HG02884 (cell line): ENCODE measurements at regions not wholly inside any gene's neighbourhood (a gene's known extent, or its start where the extent isn't known, plus 50 kb on each side); places are given as distances from the start of the nearest gene placed in this dataset.
"Not testable (repeated sequence)": the region's sequence is repeated elsewhere in the genome, so short reads cannot be mapped to it uniquely, and the experiment has no call there.

Experiments
- ATAC-seq: cut with Tn5 transposase; IDR thresholded peaks from one replicate; pipeline ENCODE4 v1.9.1; 2021; ENCODE audit warnings: mild to moderate bottlenecking, moderate library complexity; ENCODE audit not compliant: unreplicated experiment

DNA sequence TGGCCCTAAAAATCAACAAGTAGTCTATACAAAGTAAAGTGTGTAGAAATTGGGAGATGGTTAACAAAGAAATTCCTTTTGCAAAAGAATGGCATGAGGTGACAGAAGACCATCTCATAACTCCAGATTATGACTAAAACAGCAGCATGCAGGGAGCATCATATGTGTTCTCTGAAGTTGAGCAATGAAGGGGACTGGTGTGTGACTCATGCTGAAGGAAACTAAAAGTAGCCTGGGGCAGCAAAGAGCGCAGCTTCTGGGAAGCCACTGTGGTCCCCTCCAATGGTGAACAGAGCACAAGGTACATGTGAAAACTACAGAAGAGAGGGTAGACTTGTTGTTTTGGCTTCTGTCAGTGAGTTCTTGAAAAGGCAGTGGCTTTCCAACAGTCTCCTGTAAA lies 133.4 kb downstream of the MACC1 start:
- no peak for ATAC-seq

DNA sequence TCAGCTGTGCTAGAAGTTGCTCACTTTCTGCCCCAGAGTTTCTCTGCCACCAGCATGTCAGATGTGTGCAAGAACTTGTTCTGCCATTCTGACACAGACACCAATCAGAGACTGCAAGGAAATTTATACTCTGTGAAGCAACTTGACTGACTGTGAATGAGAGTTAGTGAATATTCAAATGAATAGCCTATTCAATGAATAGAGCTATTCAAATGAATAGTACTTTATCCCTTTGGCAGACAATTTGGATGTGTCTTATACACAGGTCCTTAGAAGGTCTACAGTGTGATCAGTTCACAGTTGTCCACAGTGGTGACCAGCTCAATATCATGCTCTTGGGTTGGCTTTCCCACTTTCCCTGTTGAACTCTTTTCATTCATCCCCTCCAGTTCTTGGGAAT lies 138.1 kb downstream of the MACC1 start:
- no peak for ATAC-seq

DNA sequence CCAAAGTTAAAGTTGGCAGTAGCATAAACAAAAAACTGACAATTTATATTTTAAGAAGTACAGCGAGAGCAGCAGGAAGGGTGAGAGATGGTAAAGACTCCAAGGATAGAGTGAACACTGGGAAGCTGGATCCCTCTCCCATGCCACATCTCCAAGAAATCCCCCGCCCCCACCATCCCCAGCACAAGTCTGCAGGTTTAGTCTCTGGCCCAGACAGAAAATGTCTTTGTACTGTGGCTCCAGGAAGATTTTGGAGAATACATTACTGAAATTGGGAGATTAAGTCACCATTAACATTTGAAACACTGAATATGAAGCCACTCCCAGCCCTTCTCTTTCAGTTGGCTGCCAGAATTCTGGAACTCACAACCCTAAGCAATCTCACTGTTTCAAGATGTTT lies 140.3 kb downstream of the MACC1 start:
- ATAC-seq: no peak

DNA sequence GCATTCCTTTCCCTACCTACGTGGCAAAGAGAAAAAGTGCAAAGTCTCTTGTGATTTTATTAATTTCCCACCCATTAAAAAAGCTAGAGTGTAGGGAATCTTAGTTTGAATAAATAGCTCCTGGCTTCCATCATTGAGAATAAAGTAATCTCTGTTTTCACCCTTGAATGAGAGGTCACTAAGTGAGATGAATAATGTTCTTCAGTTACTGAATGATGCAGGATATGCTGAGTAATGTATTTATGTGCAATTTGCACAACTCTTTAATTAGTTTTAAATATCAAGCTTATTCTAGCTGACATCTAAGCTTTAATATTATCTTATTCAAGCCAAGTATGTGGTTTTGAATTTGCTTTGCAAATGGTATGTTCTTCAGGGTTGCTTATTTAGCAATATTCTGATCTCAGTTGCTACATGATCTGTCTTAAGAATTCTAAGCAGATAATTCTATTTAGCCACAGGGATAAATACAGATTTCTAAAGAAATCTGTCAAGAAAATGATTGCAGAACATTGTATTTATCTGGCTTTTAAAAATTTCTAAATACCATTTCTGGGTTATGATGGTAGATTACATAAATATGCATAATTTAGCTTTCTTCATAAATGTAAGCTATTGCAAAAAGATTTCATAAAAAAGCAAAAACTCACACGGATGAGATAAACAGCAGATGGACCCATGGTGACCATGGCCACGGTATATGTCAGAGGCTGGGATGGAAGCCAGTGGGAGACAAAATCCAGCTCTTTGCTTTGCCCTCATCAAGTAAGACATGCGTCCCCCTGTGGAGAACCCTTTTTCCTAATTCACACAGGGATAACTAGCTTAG lies 141.0 kb downstream of the MACC1 start:
- ATAC-seq: no peak

DNA sequence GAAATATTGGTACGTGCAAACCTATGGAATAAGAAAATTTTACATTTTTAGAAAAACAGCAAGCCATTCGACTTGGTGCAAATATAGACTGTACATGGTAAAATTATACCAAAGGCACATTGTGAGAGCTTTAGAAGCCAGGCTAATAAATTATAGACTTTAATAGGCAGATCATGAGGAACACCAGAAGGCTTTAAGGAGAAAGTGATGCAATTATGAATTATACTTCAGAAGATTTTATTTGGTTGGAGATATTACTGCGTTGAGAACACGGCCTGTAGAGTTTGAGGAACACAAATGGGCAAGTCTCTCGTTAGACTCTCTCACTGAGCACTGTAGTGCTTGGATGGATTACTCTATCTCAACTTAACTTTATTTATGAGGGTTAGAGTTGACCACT lies 141.7 kb downstream of the MACC1 start:
- no peak for ATAC-seq

DNA sequence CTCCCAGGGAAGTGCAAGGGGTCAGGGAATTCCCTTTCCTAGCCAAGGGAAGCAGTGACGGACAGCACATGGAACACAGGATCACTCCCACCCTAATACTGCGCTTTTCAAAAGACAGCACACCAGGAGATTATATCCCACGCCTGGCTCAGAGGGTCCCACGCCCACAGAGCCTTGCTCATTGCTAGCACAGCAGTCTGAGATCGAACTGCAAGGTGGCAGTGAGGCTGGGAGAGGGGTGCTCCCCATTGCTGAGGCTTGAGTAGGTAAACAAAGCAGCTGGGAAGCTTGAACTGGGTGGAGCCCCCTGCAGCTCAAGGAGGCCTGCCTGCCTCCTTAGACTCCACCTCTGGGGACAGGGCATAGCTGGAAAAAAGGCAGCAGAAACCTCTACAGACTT lies 149.2 kb downstream of the MACC1 start:
- not testable (repeated sequence) for ATAC-seq

DNA sequence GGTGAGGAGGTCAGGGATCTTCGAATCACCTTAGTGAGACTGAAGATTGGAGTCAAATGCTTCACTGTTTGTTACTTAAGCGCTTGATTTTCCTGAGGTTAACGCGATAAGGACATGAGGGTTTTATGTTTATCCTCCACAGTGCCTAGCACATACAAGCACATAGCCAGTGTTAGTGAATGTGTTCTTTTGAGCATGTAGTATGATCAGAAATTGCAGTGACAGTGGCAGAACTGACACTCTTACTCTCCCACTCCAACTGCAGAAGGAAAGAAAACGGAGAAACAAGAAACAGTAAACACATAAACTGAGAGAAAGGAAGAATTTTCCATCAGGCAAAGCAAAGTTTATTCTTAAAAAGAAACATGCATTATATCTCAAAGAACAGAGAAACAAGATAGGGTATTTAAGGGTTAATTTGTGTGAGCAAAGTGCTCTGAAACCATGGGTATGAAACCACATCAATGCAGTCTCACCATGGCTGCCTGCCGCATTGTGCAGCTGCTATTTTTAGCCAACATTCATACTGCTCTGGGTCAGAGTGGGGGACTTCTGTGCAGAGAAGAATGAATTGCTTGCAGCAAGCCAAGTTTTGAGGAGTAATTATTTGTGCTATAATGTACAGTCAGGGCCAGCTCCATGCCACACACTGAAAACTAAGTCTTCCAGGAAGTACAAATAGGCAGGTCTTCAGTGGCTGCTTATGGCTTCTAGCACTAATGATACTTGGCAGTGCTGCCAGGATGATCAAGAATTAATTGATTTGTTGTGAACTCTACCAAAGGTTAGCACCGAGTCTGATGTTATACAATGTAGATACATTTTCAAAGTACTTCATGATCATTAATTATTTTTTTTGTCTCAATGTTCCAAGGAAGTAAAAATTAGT lies 152.0 kb downstream of the MACC1 start:
- ATAC-seq: peak; percentile 100

DNA sequence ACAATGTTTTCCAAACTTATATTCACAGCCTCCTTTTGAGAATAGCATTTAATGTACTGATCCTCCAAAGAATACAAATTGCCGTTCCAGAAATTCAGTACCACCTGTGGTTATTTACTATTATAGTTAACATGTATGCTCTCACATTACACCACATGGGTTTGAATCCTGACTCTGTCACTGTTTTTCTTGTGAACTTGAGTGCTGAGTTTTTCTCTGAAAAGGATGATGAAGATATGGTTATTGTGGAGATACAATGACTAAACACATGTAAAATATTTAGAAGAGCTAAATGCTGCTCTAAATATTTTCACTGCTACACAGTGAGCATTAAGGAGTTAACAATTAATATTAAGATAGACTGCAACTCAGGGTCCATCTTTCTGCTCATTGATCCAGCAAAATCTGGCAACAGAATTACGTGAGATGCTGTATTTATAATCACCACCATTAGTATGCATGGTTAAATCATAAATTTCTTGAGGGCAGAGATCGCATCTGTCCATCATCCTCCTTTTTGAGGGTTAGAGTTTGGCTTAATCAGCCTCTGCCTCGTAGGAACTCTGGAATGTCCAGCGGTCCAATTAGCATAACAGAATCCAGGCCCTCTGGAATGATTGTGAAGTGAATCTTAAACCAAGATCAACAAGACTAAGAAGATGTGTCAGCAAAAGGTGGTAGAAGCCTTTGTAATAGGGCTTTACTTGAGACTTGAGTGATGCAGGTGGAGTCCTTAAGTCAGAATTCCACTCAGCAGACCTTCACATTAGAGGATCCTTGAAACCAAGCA lies 152.8 kb downstream of the MACC1 start:
- no peak for ATAC-seq

DNA sequence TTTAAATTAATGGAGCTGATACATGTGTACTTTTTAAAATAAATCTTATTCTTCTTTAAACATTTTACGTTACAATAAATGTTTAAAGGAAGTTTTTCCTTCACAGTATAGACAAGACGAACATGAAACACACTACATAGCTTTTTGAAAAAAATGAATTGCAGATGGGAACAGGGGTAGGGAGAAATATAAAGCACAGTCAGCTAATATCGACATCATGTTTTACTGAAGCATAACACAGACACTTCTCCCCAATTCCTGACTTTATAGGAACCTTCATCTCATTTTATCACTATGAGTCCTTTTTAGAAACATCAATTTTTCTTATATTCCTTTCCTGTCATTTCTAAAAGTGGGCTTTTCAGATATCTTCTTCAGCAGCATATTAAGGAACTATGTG lies 153.5 kb downstream of the MACC1 start:
- ATAC-seq: no peak

DNA sequence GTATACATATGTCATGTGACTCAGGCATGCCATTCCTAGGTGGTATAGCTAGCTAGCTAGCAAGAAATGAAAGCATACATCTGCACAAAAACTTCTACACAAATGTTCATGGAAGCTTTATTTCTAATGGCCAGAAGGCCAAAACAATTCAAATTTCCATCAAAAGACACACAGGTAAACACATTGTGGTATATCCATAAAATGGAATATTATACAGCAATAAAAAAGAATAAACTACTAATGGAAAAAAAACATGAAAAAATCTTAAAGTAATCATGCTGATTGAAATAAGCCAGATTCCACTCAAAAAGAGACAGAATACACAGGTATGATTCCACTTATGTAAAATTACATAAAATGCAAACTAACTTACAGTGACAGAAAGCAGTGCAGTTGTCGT lies 154.3 kb downstream of the MACC1 start:
- ATAC-seq: no peak

DNA sequence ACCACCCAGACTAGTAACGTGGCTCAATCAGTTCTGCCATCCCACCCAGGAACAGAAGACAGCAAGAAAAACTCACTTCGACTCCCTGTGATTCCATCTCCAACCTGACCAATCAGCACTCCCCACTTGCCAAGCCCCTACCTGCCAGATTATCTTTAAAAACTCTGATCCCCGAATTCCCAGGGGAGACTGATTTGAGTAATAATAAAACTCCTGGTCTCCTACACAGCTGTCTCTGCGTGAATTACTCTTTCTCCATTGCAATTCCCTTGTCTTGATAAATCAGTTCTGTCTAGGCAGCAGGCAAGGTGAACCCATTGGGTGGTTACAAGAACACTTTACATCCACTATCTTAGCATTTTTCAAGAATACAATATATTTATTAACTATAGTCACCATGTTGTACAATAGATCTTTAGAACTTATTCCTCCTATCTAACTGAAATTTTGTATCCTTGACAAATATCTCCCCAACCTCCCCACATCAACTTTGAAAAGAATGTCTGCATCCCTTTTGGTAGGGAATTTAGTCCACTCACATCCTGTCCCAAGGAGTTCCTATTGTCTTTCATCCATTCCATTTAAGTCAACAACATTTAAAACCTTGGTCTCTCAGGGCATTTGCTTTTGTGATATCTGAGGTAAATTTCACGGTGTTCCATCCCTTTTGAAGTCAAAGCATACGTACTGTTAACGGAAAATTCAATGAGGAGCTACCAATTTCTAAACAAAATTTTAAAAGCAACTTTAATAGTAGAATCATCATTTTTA lies 163.7 kb downstream of the MACC1 start:
- no peak for ATAC-seq

DNA sequence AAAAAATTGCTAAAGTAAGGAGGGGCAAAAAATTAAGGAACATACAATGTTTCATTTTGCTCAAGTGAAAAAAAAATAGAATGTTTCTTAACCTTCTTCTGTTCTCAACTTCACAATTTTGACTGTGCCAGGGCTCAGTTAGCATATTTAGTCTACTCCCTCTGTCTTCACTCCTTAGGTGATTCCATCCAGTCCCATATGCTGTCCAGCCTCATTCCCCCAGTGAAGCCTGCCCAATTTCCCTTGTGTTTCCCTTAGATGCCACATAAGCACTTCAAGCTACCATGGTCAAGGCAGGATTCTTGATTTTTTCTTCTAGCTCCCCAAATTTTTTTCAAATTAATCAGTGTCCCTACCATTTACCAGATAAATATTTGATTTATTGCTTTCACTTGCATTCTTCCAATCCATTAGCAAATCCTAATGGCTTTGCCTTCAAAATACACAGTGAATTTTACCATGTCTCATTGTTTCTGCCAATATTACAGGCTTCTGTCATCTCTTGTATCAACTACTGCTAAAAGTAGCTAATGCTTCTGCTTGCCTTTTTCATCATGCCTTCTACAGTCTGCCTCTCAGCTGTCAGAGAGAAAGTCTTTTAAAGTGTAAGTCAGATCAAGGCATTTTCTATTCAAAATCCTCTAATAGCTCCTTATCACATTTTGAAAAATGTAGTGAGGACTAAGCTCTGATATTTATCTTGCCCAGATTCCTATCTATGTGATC lies 166.8 kb downstream of the MACC1 start:
- no peak for ATAC-seq

DNA sequence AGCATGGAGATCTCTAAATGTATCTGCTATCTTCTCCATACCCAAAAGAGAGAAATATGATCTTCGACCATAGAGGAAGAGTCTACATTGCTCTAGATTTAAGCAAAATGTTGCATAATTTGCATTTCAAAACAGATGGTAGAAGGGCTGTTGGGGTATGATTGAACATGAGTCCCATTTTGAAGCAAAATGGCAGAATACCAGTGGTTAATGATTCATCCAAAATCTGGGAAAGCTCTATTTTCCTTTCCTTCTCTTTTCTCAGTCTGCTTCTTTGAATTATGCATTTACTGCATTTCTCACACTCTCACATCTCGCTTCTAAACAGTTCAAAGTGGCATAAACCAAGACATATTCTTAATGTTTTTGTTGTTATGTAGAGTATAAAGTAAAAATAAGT lies 178.5 kb downstream of the MACC1 start:
- no peak for ATAC-seq

DNA sequence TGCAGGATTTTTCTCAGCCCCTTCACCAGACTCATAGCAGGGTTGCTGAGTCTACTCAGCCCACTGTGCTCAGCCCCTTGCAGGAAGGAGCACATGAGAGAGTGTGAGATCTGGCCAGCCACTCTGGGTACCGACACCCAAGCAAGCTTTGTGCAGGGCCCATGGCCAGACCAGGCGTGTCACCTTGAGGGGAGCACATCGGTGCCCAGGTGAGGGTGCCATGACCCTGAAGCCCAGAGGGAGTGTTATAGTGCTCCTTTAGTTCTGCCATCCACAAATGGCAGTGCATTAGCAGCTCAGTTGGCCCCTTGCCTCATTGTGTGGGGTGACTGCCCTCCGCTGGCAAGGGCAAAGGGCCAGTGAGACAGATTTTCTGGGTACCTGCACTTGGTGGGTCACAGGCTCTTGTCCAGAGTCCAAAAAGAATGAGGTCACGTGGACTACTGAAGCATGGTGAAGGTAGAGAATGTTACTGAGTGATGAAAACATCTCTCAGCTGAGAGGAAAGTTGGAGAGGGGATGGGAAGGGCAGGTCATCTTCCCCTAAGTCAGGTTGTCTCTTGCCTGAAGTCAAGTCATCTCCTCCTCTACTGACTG lies 181.8 kb downstream of the MACC1 start:
- no peak for ATAC-seq

DNA sequence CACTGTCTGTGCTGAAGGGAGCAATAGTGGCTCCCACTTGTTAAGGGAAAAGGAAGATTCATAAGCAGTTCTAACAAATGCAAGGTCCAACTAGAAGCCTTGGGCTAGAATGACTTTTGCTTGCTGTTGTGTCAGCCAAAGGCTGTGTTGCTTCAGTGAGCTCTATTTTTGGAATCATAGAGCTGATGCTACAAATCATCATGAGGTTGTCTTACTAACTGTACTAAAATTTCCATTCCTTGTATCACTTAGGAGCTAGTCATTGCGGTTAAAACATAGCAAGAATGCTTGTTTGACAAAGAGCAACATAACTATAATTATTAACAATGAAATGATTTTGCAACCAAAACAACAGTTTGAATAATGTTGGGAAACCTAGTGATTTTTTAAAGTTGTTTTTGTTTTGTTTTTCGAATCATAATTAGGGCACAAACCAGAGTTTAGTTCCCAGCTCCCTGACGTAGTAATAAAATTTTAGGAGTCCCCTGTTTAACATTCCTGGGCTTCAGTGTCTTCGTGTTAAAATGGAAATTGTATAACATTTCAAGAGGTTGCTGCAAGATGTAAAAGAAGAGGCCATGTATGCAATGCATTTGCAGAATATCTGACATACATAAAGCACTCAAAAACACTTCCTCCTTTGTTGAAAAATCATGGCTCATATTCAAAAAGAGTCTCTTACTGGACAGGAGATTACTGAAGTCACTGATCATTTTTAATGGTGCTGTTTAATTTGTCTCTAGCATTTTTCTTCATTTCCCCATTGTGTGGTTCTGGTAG lies 183.4 kb downstream of the MACC1 start:
- no peak for ATAC-seq

DNA sequence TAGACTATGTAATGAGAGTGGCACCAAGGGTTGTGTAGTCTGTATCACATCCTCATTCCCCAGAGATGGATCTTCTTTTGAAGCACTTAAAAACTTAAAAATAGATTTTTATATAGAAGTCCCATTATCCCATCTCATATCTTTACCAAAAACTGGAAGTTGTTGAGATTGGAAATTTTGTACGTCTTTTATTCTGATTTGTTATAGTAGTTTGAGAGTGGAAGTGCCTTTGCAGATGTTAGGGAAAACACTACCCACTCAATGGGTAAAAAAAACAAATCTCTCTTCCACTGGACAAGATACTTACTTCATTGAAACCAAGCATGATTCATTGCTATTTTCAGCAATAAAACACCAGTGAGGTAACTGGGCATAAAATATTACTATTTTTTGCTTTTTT lies 184.4 kb downstream of the MACC1 start:
- ATAC-seq: no peak

DNA sequence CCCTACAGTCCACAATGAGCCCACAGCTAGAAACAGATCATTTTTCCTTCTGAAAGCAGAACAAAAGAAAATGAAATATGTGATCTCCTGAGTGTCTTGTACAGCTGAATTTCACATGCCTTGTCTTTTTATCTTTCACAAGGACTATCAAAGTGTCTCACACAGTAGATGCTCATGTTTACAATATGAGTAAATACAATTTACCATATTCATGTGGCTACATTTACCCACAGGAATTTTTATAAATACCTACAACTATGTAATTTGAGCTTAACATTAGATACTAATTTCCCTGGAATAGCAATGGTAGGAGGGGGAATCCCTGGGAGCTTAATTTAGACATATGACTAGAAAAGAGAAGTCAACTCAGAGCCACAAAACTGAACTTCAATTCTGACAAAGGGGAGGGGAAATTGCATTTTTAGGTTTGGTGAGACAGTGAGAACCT lies 186.2 kb downstream of the MACC1 start:
- ATAC-seq: peak; percentile 51

DNA sequence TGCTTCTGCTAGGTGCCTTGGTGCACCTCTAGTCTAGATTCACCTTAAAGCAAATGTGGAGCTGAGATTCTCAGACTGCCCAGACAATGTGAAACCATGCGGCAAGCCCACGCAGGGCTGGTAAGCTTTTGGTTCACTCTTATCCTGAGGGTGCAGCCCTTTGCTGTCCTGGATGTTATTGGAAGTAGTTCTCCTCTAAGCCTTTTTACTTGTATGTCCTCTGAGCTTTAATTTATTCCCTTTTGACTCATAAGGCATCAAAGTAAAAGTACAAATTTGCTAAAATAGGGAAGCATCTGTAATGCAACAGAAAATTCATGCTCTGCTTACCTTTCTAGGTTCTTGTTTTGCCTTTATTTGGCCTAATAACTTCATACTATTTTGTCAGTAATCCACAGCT lies 186.8 kb downstream of the MACC1 start:
- ATAC-seq: peak; percentile 74

DNA sequence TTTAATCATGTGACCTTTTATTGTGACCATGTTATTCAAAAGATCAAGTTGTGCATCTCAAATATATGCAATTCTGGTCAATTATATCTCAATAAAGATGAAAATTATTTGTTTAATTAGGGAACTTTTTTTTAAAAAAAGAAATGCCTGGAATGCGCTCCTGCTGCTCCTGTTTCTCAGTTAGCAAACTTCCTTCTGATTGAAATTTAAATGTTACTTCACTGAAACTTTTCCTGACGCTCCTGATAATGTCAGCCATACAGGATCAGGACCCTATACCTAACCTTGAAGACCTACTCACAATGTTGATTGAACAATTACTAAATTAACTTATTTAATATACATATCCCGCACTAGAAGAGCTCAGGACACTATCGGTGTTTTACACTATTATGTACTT lies 190.4 kb downstream of the MACC1 start:
- no peak for ATAC-seq
